Breast epithelium (tissue), 4 donors: ENCODE measurements at regions not wholly inside any gene's neighbourhood (a gene's known extent, or its start where the extent isn't known, plus 50 kb on each side); places are given as distances from the start of the nearest gene placed in this dataset.

Experiments
- DNase-seq, 2 donors: peaks; one replicate each; pipeline ENCODE4 v3.0.0-alpha.2; 2019; ENCODE audit warnings: low spot score in 2 of 2
- H3K27ac ChIP-seq, 2 donors: fragments of 200-600 bp; sonication (generic) in 1 of 2; one replicate each; pipeline ENCODE4 v1.5.1; 2016 to 2019; ENCODE audit warnings: mild to moderate bottlenecking in 1 of 2
- H3K27me3 ChIP-seq, 2 donors: fragments of 200-600 bp; sonication (generic) in 1 of 2; one replicate each; pipeline versions ENCODE4 v1.5.1 to v1.6.0; 2017 to 2019; ENCODE audit warnings: control low read depth in 1 of 2, mild to moderate bottlenecking in 1 of 2
- H3K36me3 ChIP-seq: fragments of 200-600 bp; one replicate; pipeline ENCODE4 v1.5.1; 2019
- H3K4me1 ChIP-seq, 2 donors: fragments of 200-600 bp; sonication (generic); one replicate each; pipeline ENCODE4 v1.5.1; 2016 to 2019; ENCODE audit warnings: control low read depth in 1 of 2
- H3K4me3 ChIP-seq, 3 donors: fragments of 200-600 bp; sonication (generic); 1 replicate in 2 of 3; 2 replicates in 1 of 3; pipeline ENCODE4 v1.5.1; 2016 to 2019; ENCODE audit warnings: mild to moderate bottlenecking in 3 of 3, moderate library complexity in 2 of 3
- H3K9me3 ChIP-seq, 2 donors: fragments of 200-600 bp; sonication (generic) in 1 of 2; one replicate each; pipeline ENCODE4 v1.5.1; 2016 to 2019; ENCODE audit warnings: control low read depth in 1 of 2
- POLR2A ChIP-seq: fragments of 450-650 bp; IDR thresholded peaks from one replicate; pipeline ENCODE4 v1.6.1; 2016; ENCODE audit warnings: antibody characterized with exemption, mild to moderate bottlenecking, moderate library complexity
- POLR2AphosphoS5 ChIP-seq, 3 donors: sonication (generic); formaldehyde crosslinking; IDR thresholded peaks; one replicate each; pipeline ENCODE4 v1.6.1; 2017; ENCODE audit warnings: antibody characterized with exemption in 3 of 3
- intact Hi-C: fragments of 100-400 bp; cut with DNase I; formaldehyde crosslinking; loops from one replicate; pipeline ENCODE4 v1.15.1; 2023; ENCODE audit warnings: low total_unique reads
- TF ChIP-seq, protein P1 (sequence below), 3 donors: fragments of 450-650 bp; IDR thresholded peaks; one replicate each; pipeline ENCODE4 v1.5.1; 2016 to 2017; ENCODE audit warnings: antibody characterized with exemption in 3 of 3, mild to moderate bottlenecking in 3 of 3, moderate library complexity in 3 of 3

GRCh38 chr3:82474711-82475110 is 713.3 kb upstream of the GBE1 start:
- no peaks in the 10 kb centered on the region for H3K36me3 ChIP-seq
- TF ChIP-seq POLR2AphosphoS5 (IDR thresholded peaks at IDR 0.05) (no peak), POLR2A (no peak)
- TF ChIP-seq, protein P1, sequence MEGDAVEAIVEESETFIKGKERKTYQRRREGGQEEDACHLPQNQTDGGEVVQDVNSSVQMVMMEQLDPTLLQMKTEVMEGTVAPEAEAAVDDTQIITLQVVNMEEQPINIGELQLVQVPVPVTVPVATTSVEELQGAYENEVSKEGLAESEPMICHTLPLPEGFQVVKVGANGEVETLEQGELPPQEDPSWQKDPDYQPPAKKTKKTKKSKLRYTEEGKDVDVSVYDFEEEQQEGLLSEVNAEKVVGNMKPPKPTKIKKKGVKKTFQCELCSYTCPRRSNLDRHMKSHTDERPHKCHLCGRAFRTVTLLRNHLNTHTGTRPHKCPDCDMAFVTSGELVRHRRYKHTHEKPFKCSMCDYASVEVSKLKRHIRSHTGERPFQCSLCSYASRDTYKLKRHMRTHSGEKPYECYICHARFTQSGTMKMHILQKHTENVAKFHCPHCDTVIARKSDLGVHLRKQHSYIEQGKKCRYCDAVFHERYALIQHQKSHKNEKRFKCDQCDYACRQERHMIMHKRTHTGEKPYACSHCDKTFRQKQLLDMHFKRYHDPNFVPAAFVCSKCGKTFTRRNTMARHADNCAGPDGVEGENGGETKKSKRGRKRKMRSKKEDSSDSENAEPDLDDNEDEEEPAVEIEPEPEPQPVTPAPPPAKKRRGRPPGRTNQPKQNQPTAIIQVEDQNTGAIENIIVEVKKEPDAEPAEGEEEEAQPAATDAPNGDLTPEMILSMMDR (IDR thresholded peaks at IDR 0.05), result no peak
- H3K4me1 ChIP-seq, result no peaks in the 10 kb centered on the region
- no peaks in the 10 kb centered on the region for H3K27me3 ChIP-seq
- H3K9me3 ChIP-seq, result no peaks in the 10 kb centered on the region
- H3K27ac ChIP-seq, result no peak overlapping the region
- intact Hi-C loops, result no loop called here
- no peak overlapping the region for H3K4me3 ChIP-seq
- no peak for DNase-seq

DNA sequence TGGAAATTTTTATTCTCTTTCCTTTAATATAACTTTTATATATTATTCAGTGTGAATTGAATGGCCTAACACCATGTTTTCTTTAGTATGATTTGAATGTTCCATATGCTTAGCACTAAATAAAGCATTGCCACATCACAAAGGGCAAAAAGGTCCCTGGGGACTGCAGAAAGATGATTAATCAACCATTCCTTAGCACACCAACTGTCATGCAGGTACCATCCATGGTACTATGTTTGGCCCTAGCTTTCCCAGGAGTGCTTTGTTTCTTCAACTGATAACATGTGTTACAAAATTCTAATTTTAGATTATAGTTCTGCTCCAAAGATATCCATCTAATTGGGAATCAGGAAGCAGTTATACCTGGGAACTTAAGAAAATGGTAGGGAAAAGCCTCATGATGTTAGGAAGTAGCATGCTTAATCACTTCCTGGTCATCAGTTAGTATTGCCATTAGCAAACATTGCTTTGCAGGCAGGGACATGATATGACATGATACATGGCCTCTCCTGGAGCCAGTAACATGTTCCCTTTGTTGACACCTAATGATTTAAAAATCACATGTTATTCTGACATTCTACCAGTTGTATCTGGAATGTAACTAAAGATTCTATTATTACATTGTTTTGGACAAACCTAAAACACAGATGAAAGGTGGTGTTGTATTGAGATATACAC is 712.6 kb upstream of the GBE1 start:
- no peaks in the 10 kb centered on the region for H3K36me3 ChIP-seq
- no peak overlapping the region for H3K27ac ChIP-seq
- no peaks in the 10 kb centered on the region for H3K4me1 ChIP-seq
- no peaks in the 10 kb centered on the region for H3K9me3 ChIP-seq
- intact Hi-C loops, result no loop called here
- no peaks in the 10 kb centered on the region for H3K27me3 ChIP-seq
- TF ChIP-seq POLR2A, result no peak
- TF ChIP-seq, protein P1 (IDR thresholded peaks at IDR 0.05), result no peak
- TF ChIP-seq POLR2AphosphoS5 (IDR thresholded peaks at IDR 0.05), result no peak
- H3K4me3 ChIP-seq, result no peak overlapping the region
- DNase-seq, result no peak

DNA sequence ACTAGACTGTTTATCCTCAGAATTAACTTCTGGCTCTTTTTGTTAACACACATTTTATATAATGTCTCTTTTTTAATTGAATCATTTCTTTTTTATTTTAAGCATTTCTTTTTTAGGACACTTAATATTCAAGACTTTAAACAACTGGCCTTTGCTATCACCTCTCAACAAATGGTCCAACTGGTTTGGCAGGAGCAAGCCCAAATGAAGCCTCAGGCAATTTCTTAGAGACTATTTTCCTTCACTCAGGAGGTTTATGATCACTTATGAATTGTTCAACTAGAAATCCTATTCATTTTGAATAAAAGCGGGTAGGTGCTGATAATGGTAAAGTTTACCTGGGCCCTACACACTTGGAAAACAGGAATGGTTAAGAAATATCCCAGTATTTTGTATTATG is 705.6 kb upstream of the GBE1 start:
- no peaks in the 10 kb centered on the region for H3K36me3 ChIP-seq
- no peak overlapping the region for H3K4me3 ChIP-seq
- DNase-seq, result no peak
- no peak for TF ChIP-seq POLR2AphosphoS5 (IDR thresholded peaks at IDR 0.05)
- TF ChIP-seq, protein P1 (IDR thresholded peaks at IDR 0.05), result no peak
- TF ChIP-seq POLR2A, result no peak
- H3K27me3 ChIP-seq, result no peaks in the 10 kb centered on the region
- intact Hi-C loops, result no loop called here
- H3K27ac ChIP-seq, result no peak overlapping the region
- no peaks in the 10 kb centered on the region for H3K9me3 ChIP-seq
- no peaks in the 10 kb centered on the region for H3K4me1 ChIP-seq

DNA sequence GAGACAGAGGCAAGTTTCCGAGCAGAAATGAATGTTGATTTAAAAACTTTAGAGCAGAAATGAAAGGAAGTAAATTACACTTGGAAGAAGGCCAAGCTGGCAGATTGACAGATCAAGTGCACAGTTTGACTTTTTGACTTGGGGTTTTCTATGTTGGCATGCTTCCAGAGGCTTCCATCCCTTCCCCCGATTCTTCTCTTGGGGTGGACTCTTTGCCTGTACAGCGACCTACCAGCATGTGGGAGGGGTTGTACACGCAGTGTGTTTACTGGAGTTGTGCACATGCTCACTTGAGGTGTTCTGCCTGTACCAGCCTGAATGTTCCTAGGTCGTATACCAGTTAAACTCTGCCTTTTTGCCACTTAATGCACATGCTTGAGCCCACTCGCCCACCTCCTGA is 701.5 kb upstream of the GBE1 start:
- no peaks in the 10 kb centered on the region for H3K36me3 ChIP-seq
- H3K4me1 ChIP-seq, result no peaks in the 10 kb centered on the region
- H3K27me3 ChIP-seq, result no peaks in the 10 kb centered on the region
- intact Hi-C loops, result no loop called here
- no peaks in the 10 kb centered on the region for H3K9me3 ChIP-seq
- no peak overlapping the region for H3K4me3 ChIP-seq
- TF ChIP-seq POLR2A, result no peak
- TF ChIP-seq POLR2AphosphoS5 (IDR thresholded peaks at IDR 0.05), result no peak
- TF ChIP-seq, protein P1 (IDR thresholded peaks at IDR 0.05), result no peak
- no peak overlapping the region for H3K27ac ChIP-seq
- DNase-seq, result no peak

DNA sequence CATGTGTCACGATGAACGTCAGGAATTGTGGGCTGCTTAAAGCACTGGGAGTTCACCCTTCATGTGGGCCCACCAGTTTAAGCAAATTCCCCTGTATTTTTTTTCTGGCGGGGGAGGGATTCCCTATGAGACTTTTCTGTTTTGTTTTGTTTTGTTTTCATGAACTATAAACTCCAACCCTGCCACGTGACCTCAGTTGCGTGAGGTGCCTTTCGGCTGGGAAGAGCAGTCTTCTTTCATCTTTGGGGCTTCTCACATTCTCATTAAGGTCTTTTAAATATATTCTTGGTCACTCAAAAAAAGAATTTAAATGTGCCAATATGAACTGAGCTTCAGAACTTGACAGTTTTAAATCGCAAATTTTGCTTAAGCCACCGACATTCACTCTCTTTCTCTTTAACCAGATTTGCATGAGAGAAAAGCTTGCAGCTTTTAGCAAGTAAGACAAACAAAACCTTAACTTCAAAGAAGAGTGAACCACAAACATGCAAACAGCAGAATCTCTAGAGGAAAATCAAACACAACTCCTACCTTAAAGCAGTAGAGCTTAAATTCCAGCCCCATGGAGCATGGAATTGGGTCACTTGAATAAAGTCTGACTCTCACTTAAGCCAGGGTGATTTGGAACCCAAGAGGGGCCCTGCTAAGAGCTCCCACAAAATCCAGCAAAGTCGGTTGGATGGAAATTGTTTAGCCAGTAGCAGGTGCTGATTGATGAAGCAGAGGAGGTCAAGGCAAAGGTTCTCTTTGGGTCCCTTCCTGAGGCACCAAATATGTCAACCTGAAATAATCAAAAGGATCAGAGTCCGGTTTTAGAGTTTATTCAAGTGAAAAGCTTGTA is 699.8 kb upstream of the GBE1 start:
- TF ChIP-seq, protein P1 (IDR thresholded peaks at IDR 0.05), result no peak
- TF ChIP-seq POLR2AphosphoS5 (IDR thresholded peaks at IDR 0.05) (no peak), POLR2A (no peak)
- H3K27ac ChIP-seq, result no peak overlapping the region
- intact Hi-C loops, result no loop called here

More for the DNA sequence above, 699.8 kb upstream of the GBE1 start:
- H3K27me3 ChIP-seq, result no peaks in the 10 kb centered on the region
- H3K9me3 ChIP-seq, result no peaks in the 10 kb centered on the region
- H3K4me1 ChIP-seq, result no peaks in the 10 kb centered on the region
- H3K36me3 ChIP-seq, result no peaks in the 10 kb centered on the region
- no peak overlapping the region for H3K4me3 ChIP-seq
- DNase-seq, result no peak
